GM13976 (cell line): ENCODE measurements at regions not wholly inside any gene's neighbourhood (a gene's known extent, or its start where the extent isn't known, plus 50 kb on each side); places are given as distances from the start of the nearest gene placed in this dataset.

Experiments used
- DNase-seq: peaks from one replicate; pipeline ENCODE4 v3.0.0; 2012; ENCODE audit warnings: low spot score
- CTCF ChIP-seq: IDR thresholded peaks from 2 replicates; pipeline ENCODE4 v1.5.1; 2012; ENCODE audit warnings: borderline replicate concordance, mild to moderate bottlenecking; ENCODE audit not compliant: insufficient read depth; ENCODE audit errors: extremely low read depth, missing control alignments, control extremely low read depth
- in situ Hi-C: fragments of 300-500 bp; cut with MboI; formaldehyde crosslinking; loops from one replicate; pipeline ENCODE4 v1.12.0; 2022; ENCODE audit warnings: low sequenced_read_pairs, mixed read lengths, inconsistent platforms; ENCODE audit not compliant: unreplicated experiment

GRCh38 chr1:94614996-94615395 is 73.4 kb upstream of the F3 start:
- DNase-seq, result no peak
- in situ Hi-C loops, result no loop called here
- no peak for TF ChIP-seq CTCF

- in situ Hi-C loops, result no loop called here
- no peak for DNase-seq
- TF ChIP-seq CTCF, result no peak
Observed at GRCh38 chr1:94614168-94614815, 72.7 kb upstream of the F3 start.

- in situ Hi-C loops, result no loop called here
- no peak for DNase-seq
- no peak for TF ChIP-seq CTCF
Observed at GRCh38 chr1:94612525-94613204, 71.1 kb upstream of the F3 start.

- no peak for TF ChIP-seq CTCF
- in situ Hi-C loops, result no loop called here
- no peak for DNase-seq
Observed at GRCh38 chr1:94611681-94612475, 70.3 kb upstream of the F3 start.

GRCh38 chr1:94609619-94610018 is 68.1 kb upstream of the F3 start:
- in situ Hi-C loops, result no loop called here
- no peak for DNase-seq
- no peak for TF ChIP-seq CTCF

GRCh38 chr1:94608852-94609530 is 67.4 kb upstream of the F3 start:
- DNase-seq, result no peak
- in situ Hi-C loops, result no loop called here
- no peak for TF ChIP-seq CTCF
